Tongue (tissue), 1 donor: ENCODE measurements at regions not wholly inside any gene's neighbourhood (a gene's known extent, or its start where the extent isn't known, plus 50 kb on each side); places are given as distances from the start of the nearest gene placed in this dataset.

ENCODE experiments used
- DNase-seq: peaks from one replicate; pipeline ENCODE4 v3.0.0-alpha.2; 2015

DNA sequence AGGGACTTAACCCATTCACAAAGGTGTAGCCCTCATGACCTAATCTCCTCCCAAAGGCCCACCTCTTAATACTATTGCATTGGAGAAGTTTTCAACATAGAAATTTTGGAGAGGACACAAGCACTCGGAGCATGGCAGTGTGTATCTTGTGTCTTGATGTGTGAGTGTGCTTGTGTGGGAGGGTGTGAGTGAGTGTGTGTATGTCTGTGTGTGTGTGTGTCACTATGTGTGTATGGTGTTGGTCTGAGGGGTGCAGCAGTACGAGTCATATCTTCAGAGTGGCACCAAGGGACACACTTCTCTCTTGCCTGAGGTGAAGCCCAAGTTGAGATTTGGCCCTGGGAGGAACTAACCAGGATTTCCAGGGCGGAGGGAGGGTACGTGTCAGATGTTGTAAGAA is 73.7 kb downstream of the NAV1 start:
- no peak for DNase-seq

DNA sequence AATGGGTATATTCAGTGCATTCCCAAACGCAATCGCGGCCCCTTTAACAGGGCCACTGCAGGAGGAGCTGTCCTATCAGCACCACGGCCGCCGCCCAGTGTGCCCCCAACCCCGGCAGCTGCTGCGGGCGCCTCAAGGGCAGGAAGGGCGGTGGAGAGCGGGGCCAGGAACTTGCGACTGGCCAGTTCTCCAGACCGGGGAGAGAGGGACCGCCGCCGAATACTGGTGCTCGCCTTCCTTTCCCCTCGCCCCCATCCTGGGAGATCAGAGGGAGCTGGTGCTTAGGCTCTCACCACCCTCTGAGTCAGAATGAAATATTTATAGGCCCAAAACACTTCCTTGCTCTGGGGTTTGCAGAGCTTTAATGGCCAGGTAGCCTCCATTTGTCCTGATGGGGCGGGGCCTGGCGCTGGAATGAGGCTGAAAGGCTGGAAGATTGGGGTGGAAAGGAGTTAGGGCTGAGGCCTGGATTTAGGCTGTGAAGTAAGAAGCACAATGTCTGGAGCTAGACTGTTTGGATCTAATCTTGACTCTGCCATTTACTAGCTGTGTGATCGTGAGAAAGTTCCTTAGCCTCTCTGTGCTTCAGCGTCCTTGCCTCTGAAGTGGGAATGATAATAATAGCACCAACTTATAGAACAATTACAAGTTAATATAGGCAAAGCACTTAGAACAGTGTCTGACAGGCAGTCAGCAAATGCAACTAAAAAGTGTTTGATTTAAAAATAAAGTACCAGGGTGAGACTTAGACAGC is 75.5 kb downstream of the NAV1 start:
- peak; percentile 75 for DNase-seq

DNA sequence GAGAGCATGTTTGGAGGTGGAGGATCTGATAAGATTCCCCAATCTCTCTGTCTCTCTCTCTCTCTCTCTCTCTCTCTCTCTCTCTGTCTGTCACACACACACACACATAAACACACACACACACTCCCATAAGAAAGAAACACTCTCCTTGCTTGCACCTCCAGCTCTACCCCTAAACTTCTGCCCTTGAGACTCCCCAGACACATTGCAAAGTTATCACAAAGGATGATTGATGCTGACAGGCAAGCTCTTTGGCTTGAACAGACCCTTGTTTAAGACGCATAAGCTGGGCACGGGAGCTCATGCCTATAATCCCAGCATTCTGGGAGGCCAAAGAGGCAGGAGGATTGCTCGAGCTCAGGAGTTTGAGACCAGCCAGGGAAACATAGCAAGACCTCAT is 78.2 kb downstream of the NAV1 start:
- DNase-seq = no peak

DNA sequence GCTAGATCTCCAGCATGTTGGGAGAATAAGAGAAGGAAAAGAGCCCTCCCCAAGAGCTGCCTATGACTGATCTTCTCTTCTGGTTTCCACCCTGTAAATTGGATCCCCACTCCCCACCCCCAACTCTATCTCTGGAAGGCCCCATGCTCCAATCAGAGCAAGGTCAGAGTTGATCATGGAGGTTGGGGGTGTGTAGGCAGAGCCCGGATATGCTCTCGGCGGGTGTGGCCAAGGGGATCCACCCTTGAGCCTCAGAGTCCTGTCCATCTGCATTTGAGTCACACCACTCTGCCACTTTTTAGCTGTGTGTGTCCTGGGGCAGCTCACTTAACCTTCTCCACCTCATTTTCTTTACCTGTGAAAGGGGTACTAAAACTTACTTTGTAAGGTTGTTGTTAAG is 79.5 kb downstream of the NAV1 start:
- no peak for DNase-seq

DNA sequence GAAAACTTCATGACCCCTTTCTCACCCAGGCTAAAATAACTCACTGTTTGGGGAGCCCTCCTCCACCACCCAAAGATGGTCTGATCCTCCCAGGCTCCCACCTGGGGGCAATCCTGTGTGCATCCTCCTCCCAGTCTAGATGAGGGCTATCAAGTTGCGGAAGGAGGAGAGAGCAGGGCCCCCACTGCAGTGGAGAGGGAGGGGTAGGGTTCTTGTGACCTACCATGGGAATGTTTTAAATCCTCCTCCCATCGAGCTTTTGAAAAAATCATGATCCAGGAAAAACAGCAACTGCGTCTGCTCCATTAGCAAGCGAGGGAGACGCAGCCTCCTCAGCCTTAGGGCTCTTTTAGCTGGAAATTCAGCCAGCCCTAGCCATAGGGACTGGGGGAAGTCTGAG is 80.0 kb downstream of the NAV1 start:
- no peak for DNase-seq

DNA sequence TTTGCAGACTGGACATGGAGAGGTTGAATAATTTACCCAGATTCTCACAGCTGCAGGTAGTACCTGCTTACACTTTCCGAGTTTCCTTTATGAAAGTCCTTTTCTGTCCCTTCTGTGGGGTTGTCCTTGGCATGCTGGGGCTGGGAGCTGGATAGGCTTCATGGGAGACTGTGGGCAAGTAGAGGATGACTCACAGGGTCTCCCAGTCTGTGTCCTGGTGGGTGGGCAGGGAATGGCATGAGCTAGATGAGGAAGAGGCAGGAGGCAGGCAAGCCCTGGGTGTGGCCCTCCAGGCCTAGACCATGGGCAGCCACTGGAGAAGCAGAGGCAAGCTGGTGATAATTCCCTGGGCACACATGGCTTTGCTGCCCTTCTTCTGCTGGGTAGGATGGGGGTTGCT is 80.6 kb downstream of the NAV1 start:
- DNase-seq = no peak

DNA sequence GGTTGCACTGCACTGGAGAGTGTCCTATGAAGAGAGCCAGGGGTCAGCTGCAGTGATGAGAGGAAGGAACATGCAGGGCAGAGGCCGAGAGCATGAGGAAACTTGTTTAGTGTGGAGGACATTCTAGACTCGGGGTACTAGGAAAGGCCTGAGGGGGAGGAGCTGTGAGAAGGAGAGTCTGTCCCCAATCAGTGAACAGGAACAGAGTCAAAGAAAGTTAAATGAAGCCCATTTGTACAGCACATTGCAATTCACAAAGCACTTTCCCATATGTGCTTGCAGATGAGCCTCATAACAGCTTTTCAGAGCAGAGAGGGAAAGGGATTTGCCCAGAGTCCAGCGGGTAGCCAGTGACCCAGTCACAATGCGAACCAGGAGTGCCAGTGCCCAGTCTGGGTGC is 83.4 kb downstream of the NAV1 start:
- DNase-seq = no peak

DNA sequence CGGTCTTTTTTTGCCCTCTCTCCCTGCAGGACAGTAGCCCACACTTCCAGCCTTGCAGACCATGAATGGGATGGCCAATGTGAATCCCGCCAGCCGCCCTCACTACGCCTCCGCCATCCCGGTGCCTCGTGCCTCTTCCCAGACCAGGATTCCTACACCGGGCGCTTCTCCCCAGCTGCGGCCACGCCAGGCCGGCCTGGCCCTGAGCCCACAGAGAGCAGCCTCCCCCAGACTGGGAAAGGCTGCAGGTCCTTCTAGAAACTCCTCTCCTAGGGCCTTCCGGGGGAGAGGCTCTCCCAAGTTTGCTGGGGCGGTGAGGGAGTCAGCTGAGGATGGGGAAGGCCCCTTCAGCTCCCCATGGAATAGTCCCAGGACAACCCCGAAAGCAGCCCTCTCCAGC is 83.9 kb downstream of the NAV1 start:
- DNase-seq = no peak

DNA sequence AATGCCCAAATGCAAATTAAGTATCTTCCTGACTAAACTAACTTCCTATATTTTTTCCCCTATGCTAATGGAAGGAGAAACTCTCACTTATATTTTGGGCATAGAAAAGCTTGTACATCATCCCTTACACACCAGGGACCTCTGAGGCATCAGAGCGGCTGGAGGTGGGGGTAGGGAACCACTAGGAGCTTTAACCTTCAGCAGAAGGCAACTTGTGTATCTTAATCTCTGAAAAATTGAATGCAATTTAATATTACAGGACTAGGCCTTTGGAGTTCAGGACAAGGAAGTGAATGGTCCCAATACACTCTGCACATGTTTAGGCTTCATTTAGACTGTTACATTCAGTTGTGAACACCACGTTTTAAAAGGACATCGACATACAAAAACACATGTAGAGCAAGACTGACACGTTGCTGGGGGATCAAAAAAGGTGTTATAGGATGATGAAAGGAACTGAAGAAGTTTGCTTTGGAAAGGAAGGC is 85.9 kb downstream of the NAV1 start:
- DNase-seq = no peak

DNA sequence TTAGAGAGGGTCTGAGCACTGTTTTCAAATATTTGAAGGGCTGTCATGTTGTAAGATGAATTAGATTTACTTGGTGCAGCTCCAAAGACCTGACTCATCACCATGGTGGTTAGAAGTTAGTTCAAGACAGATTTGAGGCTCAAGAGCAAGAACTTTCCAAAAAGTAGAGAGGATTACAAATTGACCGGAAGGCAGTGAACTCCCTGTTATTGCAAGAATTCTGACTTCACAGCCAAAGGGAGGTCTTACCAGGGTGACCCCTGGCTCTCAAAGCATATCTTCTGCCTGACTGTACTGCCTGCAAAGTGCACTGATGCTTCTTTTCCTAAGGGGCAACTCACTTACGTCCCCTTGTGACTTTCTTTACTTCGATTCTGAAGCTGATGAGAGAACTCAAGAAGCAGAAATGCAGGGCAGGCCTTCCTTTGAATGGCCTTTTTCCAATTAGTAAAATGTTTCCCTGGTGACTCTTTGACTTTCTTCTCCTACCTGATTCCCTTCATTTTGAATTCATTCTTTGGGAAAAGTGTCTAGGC is 86.4 kb downstream of the NAV1 start:
- no peak for DNase-seq

DNA sequence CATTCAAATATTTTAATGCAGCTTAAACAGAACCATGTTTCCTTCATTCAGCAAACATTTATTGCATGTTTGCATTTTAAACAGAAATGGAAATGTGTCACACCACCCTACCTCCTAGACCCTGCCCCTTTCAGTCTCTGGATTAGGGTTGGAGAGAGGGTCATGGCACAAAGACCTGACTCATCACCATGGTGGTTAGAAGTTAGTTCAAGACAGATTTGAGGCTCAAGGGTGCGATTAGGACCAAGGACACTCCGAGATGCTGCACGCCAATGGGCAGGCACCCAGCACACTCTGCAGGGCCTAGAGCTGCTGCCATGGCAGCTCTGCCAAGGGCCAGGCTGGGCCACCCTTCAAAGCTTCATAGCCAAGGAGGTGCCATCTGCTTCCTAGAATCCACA is 86.9 kb downstream of the NAV1 start:
- DNase-seq = no peak

DNA sequence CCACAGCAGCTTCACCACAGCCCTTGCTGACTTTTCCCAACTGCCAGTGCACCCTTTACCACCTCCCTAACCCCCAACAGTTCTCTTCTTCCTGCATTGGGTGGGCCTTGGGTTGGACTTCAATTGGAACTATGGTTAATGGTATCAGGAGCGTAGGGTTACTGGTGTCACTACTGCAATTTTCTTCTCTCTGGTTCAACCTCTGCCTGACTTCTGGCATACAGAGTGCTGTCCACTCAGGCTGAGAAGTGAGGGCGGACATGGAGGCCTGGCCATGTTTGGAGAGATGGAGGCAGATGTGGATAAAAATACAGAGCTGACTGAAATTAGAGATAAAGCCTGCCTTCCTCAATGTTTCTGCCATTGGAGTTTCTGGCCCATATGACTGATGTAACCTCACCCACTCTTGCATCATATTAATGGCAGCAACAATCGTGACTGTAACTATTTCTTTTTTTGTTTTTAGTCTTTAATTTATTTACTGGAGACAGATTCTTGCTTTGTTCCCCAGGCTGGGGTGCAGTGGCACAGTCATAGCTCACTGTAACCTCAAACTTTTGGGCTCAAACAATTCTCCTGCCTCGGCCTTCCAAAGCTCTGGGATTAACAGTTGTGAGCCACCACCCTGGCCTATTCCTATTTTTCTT is 87.8 kb downstream of the NAV1 start:
- no peak for DNase-seq

DNA sequence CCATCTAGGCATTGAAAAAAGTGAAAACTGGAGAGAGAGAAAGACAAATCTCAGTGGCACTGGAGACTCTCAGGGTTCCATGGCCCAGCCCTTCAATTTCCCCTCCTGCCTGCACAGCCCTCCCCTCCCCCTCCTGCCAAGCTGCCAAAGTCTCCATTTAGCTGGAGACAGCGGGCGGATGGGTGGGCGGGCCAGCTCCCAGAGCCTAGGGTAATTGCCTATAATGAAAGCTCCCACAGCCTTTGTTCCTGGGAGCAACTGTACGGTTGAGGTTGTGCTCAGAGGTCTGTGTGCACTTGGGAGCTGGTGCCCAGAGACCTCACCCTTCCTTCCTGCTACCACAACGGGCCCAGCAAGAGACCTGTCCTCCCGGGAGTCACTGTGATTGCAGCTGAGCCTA is 89.6 kb downstream of the NAV1 start:
- DNase-seq = peak; percentile 37

DNA sequence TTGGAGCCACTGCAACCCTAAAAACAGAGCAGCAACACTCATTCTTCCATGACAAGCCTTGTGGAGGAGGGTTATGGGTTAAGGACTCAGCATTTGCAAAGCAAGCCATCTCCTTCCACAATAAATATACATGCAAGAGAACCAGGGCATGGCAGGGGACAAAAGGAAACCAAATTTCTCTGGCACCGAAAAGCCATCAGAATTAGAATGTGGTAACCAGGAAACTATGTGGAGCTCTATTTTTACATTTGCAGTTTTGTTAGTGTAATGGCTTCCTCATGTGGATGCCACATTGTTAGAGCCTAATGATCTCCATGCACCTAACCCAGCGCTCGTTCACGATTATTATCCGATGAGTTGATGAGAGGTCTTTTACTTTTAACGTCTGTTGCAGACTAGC is 91.7 kb downstream of the NAV1 start:
- no peak for DNase-seq

DNA sequence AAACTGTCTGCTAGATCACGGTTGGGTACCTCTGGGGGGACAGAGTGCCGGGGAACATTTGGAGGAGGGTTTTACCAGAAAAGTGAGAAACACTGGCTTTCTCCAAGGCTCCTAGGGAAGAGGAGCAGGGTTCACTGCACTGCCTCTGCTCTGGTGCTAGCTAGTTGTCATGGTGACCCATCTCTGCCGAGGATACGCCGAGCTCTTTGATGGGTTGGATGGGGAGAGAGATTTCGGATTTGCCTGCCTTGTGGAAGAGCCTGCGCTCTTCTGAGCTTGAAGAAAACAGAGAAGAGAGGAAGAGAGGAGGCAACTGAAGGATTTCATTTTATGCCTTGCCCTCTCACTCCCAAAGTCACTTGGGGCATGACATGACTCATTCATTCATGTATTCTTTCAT is 92.1 kb downstream of the NAV1 start:
- no peak for DNase-seq

DNA sequence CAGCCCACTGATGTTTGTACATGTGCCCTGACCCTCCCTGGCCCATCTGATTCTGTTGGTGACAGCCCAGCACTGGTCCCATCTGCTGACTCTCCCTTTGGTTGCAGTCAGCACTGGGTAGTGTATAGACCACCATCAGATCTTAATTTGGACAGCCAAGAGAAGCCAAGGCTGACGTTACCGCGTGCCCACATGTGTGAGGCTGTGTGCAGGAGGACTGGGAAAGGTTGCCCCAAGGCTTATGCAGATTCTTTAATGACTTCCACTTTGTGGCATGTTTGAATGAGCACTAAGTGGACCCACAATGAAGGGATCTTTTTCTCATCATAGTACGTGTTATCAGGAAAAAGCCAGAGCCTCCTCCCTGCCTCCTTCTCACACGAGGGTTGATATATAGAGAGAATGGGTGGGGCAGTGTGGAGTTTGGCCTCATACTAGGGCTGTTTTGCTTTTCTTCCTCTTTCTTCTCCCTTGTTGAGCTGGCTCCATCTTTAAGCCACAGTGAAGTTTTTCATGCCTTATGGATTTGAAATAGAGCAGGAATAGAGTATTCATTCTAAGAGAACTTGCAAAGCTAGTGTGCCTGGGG is 93.5 kb downstream of the NAV1 start:
- no peak for DNase-seq

DNA sequence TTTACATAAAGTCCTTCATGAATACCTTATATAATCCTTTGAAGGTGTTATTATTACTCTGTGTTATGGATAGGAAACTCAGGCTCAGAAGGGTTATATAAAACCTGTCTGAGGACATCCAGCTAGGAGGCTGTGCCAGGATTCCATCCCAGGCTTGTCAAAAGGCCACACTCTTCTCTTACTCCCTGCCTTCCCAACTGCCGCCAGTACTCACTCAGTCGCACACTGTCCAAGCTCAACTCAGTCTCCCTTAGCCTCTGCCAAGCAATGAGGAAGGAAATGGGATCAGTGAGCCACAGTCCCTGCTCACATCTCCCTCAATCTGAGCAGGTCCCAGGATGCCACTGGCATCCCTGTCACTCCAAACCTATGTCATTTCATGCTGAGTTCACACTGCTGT is 94.4 kb downstream of the NAV1 start:
- DNase-seq = no peak

DNA sequence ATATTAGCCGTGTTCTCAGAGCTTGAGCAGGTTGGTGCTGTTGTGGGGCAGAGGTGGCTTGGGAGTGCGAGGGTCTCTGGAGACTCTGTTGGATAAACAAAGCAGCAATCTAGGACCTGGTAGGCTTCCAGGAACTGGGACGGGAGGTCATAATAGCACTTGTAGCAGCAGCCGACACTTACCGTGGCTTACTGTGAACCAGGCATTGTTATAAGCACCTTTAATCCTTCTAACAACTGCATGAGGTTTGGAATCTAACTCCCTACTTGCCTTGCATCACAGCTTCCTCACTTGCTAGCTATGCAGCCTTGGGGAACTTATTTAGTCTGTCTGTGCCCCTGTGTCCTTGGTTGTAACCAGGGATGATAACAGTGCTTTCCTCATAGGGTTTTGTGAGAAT is 94.9 kb downstream of the NAV1 start:
- no peak for DNase-seq

DNA sequence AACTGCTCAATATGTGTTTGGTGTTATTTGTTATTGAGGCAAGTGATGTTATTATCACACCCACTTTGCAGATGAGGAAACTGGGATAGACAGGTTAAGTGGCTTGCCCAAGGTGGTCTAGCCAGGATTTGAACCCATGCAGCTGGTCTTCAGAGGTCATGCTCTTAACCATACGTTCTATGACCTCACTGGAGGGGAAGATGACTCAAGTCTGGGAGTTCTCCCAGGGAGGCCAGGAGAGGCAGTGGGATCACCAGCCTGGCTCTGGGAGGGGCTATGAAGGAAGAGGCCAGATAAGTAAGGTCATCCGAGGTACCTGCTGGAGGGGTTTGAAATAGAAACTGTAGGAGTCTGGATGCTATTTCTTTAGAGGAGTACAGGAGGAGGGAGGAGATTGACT is 95.3 kb downstream of the NAV1 start:
- no peak for DNase-seq

DNA sequence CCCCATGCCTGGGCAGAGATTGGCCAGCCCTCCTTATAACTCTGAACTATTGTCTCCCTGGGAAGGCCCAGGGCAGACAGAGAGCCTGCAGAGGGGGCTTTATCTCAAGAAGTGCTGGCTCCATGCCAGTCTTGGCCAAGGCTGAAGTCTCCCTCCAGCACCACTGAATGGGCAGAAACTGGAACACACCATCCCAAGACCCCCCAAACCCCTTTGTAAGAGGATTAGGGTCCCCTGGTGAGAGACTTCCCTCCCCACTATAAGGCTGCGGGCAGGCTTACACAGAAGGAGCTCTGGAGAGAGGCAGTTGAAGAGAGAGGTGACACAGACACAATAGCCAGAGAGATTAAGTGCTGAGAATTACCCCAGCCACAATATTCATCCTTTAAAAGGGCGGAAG is 97.2 kb downstream of the NAV1 start:
- DNase-seq = no peak

DNA sequence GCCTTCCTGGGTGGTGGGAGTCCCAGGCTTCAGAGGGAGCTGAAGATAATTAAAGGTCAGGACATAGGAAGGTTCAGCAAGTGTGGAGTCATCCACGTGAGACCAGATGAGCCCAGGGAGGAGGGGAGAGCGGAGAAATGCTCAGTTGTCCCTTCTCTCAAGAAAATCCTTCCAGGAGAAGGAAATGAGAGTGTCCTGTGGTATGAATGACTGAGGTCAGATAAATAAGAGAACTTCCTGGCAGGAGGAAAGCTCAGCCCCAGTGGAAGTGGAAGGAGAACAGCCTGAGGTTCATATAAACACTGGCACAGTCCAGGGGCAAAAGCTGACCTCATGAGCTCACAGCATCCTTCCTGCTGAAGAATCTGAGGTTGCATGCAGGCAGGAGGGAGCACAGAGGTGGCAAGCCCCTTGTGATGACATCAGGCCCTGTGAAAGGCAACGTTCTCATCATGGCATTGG is 97.6 kb downstream of the NAV1 start:
- DNase-seq = no peak

DNA sequence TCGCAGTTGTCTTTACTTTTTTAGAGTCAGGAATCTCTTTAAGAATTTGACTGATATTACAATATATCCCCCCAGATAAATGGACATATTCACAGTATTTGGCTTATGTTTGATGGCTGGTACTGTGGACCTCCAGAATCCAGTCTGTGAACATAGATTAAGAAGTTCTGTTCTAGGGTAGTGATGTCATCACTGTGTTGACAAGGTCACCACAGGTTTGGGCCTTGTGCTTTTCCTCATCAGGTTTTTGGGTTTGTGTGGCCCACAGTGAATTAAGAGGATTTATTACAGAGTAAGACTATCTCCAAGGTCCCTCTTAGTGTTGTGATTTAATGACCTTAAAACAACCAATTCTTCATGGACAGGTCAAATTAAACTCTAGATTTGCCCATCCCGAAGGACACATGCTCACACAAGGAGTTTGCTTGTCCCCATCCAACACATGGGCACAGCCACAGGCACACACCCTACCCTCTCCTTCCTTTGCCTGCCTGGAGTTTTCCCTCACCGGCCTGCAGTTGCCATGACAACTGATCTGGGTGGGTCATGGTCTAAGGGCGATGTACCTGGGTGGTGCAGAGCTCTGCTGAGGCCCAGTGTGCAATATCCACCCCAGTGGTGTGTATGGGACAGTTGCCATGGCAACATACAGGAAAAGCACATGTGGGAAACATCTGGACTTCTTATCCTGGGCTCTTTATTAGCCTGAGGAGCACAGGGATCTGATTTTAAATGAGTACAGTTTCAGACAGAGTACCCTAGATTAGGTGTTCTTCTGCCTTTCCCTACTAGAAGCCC is 98.6 kb downstream of the NAV1 start:
- peak; percentile 55 for DNase-seq

DNA sequence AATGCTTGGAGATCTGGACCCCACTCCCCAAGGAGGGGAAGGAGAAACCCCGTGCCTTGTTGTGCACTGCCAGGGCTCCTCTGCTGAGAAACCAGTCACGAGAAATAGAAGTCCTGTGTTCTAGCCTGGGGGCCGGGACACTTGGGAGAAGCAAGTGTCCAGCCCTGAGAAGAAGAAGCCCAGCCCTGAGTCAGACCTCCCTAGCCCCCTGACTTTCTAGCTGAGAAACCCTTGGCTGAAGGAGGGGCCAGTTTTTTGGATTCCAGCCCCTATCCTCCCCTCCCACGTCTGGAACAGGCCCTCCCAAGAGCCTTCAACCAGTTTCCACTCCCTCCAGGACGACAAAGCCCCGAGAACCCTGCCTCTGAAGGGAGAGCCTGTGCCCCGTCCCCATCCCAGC is 100.5 kb downstream of the NAV1 start:
- DNase-seq = no peak
